ENCODE measurements at regions not wholly inside any gene's neighbourhood (a gene's known extent, or its start where the extent isn't known, plus 50 kb on each side); places are given as distances from the start of the nearest gene placed in this dataset.

GRCh38 chr2:63785096-63785495 is 56.6 kb upstream of the UGP2 start:
- Histone ChIP-seq H3K36me3 (no peaks in the 10 kb centered on the region), H3K4me1 (peaks cover 0 to 21% (median 0%) of the 10 kb centered on the region in 12 donors), H3K9me3 (no peaks in the 10 kb centered on the region), H3K27ac (no peak overlapping the region), H3K4me3 (no peak overlapping the region), H3K27me3 (no peaks in the 10 kb centered on the region)
- DNase-seq (no peak), ATAC-seq (no peak)
- intact Hi-C loops (cut with DNase I) = no loop called here
- TF ChIP-seq CTCF (IDR thresholded peaks at IDR 0.05) (no peak), POLR2A (IDR thresholded peaks at IDR 0.05) (no peak)
- WGBS, 4 donors = 68 to 83% (median 76%) methylated on average over 1 of the region's 1 CpG

GRCh38 chr2:63786471-63786870 is 55.2 kb upstream of the UGP2 start:
- intact Hi-C loops (cut with DNase I) = no loop called here
- no peak overlapping the region for H3K4me3 ChIP-seq
- DNase-seq (no peak), ATAC-seq (no peak)
- H3K9me3 ChIP-seq = no peaks in the 10 kb centered on the region
- H3K27ac ChIP-seq = no peak overlapping the region
- no peaks in the 10 kb centered on the region for H3K36me3 ChIP-seq
- H3K27me3 ChIP-seq = no peaks in the 10 kb centered on the region
- TF ChIP-seq CTCF (IDR thresholded peaks at IDR 0.05) (no peak), POLR2A (IDR thresholded peaks at IDR 0.05) (no peak)
- H3K4me1 ChIP-seq = peaks cover 0 to 25% (median 1%) of the 10 kb centered on the region in 12 donors
- 94 to 95% (median 95%) methylated on average over 3 of the region's 3 CpGs for WGBS, 4 donors

- H3K27me3 ChIP-seq = no peaks in the 10 kb centered on the region
- 76 to 80% (median 79%) methylated on average over 3 of the region's 3 CpGs for WGBS, 4 donors
- no peak overlapping the region for H3K4me3 ChIP-seq
- intact Hi-C loops (cut with DNase I) = no loop called here
- no peak overlapping the region for H3K27ac ChIP-seq
- H3K36me3 ChIP-seq = no peaks in the 10 kb centered on the region
- H3K9me3 ChIP-seq = no peaks in the 10 kb centered on the region
- no peak for TF ChIP-seq POLR2A (IDR thresholded peaks at IDR 0.05)
- no peak for TF ChIP-seq CTCF (IDR thresholded peaks at IDR 0.05)
- DNase-seq = no peak
- peak in 3 of 4 donors; percentile 33 to 73 (median 69) for ATAC-seq
- H3K4me1 ChIP-seq = peaks cover 0 to 26% (median 1%) of the 10 kb centered on the region in 12 donors
These were observed 53.6 kb upstream of the UGP2 start for GRCh38 chr2:63788071-63788470.

GRCh38 chr2:63789338-63790020 is 52.2 kb upstream of the UGP2 start:
- Histone ChIP-seq H3K27ac (peak overlapping the region in 2 of 12 donors; percentile 15 to 18), H3K27me3 (no peaks in the 10 kb centered on the region), H3K9me3 (no peaks in the 10 kb centered on the region), H3K4me3 (peak overlapping the region in 1 of 12 donors; percentile 30), H3K4me1 (peaks cover 0 to 26% (median 1%) of the 10 kb centered on the region in 12 donors), H3K36me3 (no peaks in the 10 kb centered on the region)
- ATAC-seq (peak; percentile 28 to 44 (median 33)), DNase-seq (no peak)
- intact Hi-C loops (cut with DNase I) = no loop called here
- 75 to 90% (median 80%) methylated on average over 5 of the region's 5 CpGs for WGBS, 4 donors
- TF ChIP-seq POLR2A (IDR thresholded peaks at IDR 0.05) (no peak), CTCF (IDR thresholded peaks at IDR 0.05) (no peak)
